ENCODE measurements at regions not wholly inside any gene's neighbourhood (a gene's known extent, or its start where the extent isn't known, plus 50 kb on each side); places are given as distances from the start of the nearest gene placed in this dataset.
"Not testable (repeated sequence)": the region's sequence is repeated elsewhere in the genome, so short reads cannot be mapped to it uniquely, and the experiment has no call there.

- TF ChIP-seq CTCF (IDR thresholded peaks at IDR 0.05); ZFX (IDR thresholded peaks at IDR 0.05; ENCODE audit: borderline replicate concordance): not testable (repeated sequence)
Observed at GRCh38 chr14:105624749-105625434, 98.5 kb downstream of the TMEM121 start.

All from 22Rv1 (cell line).